Glomerular endothelial cell (primary cell): ENCODE measurements at regions not wholly inside any gene's neighbourhood (a gene's known extent, or its start where the extent isn't known, plus 50 kb on each side); places are given as distances from the start of the nearest gene placed in this dataset.

Source experiments
- DNase-seq: peaks from one replicate; pipeline ENCODE4 v3.0.0-alpha.2; 2011; ENCODE audit warnings: low read depth, low spot score; ENCODE audit errors: extremely low read depth

- DNase-seq = no peak
These were observed 146.9 kb downstream of the TFEC start for GRCh38 chr7:115883629-115884028.

- no peak for DNase-seq
These were observed 149.1 kb downstream of the TFEC start for GRCh38 chr7:115881476-115881875.

- no peak for DNase-seq
These were observed 151.4 kb downstream of the TFEC start for GRCh38 chr7:115879171-115879570.

GRCh38 chr7:115869801-115870200, 160.8 kb downstream of the TFEC start:
- no peak for DNase-seq

DNA sequence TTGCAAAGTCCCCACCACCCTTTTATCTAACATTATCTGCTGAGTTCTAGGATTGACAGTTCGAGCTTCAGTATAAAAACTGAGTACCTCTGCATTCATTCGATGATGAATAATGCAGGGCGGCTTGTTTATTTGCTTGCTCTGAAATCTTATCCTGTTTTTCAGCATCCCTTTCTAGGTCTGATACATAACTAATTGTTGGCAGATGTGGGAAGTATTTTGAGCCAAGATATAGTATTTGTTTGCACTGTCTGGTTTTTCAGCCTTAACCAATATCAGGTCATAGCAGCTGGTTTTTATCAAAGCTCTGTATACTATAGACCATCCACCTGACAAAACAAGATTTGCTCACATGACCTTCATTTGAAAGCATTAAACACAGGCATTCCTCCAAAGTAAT, 161.4 kb downstream of the TFEC start:
- no peak for DNase-seq

DNA sequence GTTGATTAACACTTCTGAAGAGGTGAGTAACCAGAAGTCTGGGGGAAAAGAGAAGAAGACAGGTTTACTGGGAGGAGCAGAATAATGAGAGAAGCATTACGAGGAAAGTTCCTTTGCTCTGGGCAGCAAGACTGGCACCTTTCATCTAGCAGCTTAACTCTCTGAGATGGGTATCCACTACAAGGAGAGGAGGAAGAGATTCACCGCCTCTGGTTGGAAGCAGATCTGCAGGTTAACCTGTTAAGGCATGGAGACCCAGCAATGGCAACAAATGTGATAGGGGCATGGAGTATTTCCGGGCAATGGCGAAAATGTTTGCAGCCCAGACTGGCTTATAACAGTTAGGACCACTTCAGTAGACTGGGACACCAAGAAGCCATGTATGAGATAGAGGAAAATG, 162.2 kb downstream of the TFEC start:
- no peak for DNase-seq

- DNase-seq = no peak
These were observed 166.5 kb downstream of the TFEC start for GRCh38 chr7:115864082-115864481.

DNA sequence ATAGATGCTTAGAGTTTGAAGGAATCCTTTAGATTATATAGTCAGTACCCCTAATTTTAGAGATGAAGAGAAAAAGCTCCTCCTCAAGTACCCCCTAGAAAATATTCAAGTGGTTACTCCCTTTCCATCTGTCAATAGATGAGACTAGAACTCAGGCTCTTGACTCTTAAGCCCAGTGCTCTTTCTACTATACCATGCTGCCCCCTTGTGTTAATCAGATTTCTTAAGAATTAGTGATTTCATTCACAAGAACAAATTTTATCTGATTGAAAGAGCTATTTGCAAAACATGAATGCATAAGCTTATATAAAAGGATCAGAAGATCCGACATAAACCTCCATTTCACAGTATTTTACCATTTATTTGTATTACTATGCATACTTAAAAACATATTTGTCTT, 179.3 kb downstream of the TFEC start:
- peak; percentile 58 for DNase-seq

- DNase-seq = no peak
These were observed 179.8 kb downstream of the TFEC start for GRCh38 chr7:115850774-115851173.

- DNase-seq = no peak
These were observed 185.7 kb downstream of the TFEC start for GRCh38 chr7:115844857-115845256.

- no peak for DNase-seq
These were observed 189.9 kb downstream of the TFEC start for GRCh38 chr7:115840702-115841101.

- DNase-seq = no peak
These were observed 191.7 kb downstream of the TFEC start for GRCh38 chr7:115838829-115839228.

- no peak for DNase-seq
These were observed 199.2 kb downstream of the TFEC start for GRCh38 chr7:115831371-115831770.

DNA sequence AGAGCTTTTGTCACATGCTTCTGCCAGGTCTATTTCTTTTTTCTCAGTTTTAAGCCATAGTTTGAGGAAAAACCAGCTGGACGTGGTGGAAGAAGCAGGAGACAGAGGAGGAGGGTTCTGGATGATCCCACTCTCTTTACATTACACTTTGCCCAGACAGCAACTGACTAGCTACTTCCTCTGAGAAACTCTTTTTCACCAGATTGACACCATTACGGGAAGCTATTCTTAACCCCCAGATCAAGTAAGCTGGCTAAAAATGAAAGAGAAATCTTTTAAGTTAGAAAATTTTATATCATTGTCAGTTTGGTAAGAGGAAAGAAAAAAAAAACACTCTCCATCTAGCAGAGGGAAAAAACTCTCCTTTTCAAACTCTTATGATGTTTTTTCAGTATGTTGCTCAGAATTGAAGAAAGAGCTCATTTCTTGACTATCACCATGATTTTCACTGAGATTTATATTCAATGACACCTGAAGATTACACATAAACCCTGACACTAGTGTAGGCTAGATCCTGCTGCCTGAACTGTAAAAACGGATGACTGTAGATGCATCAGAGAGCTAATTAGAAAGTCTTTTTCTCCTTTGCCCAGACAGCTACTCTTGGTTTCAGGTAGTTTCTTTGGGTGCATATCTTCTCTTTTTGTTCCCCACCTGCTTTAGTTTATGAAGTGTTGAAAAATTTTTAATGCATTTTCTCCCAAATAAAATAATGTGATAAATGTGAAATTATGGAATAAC, 203.1 kb downstream of the TFEC start:
- no peak for DNase-seq

GRCh38 chr7:115825456-115826115, 205.0 kb downstream of the TFEC start:
- no peak for DNase-seq

DNA sequence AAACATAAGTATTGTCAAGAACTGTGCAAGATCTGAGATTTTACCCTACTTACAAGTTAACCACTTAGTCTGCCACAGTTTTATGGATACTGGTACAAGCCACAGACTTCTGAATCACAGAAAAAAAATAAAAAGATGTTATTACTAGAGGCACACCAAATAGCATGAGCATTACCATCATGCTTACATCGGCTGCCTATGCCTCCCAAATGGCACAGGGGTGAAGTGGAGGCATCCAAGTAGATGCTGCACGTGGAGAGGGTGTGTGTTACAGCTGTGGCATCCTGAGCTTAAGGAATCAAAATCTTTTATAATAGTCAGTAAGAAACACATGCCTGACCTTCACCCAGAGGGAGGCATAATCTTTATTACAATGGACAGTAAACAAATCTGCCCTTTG, 207.8 kb downstream of the TFEC start:
- DNase-seq = no peak

DNA sequence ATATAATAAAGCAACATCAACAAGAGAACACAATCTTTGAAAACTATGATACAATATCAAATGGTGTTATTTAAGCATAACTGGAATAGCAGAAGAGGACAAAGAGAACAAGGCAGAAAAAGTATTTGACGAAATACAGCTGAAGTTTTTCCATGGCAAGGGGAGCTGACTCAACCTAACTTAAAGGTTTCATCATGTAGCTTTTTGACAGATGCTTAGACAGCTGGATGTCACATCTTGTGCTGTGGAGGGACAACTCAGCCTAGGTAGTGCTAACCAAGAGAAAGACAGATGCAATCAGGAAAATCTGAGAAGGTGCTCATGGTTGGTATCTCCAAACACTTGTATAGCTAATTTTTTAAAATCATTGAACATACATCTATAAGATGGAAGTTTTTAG, 208.2 kb downstream of the TFEC start:
- no peak for DNase-seq

DNA sequence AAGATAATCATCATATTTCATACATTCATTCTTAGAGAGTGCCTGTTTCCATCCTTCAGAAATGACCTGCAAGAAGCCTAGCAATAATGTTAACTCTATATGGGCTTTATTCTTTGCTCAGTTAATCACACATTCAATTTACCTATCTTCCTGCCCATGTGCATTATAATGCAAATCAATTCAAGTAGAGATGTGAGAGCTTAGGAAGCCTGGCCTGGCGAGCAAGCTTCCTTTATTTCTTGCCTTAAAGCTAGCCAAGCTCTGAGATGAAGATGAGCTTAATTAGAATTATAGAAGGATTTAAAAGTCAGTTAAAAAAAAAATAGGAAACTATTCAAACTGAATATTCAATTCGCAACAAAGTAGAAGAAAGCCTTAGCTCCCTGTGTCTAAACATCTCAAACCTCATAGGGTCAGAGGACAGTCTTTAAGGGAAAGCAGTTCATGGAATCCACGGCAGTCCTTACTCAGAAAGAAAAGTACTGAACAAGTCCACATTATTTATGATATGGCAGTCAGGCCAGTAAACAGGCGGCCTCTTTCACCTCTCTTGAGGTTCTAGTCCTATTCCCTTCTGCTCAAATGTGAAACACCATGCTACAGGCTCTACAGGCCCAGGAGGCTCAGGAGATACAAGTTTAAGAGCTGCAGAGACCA, 214.1 kb downstream of the TFEC start:
- no peak for DNase-seq

DNA sequence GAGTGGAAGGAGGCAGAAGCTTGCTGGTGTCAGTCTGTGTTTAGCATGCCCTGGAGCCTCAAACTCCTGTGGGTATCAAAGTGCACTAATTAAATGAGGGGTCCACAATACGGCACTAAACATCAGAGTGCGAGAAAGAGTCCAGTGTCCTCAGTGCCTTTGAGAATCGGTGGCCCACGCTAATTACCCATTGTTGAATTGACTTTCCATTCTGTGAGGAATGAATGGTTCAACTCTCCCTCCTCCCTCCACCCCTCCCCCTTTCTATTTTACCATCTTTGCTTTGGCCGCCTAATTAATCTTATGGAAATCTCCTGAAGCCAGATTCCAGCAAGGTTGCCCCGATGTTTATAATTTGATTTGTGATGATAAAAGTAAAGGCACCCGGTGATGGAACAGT, 217.8 kb downstream of the TFEC start:
- DNase-seq = no peak

GRCh38 chr7:115805458-115805857, 225.1 kb downstream of the TFEC start:
- no peak for DNase-seq

DNA sequence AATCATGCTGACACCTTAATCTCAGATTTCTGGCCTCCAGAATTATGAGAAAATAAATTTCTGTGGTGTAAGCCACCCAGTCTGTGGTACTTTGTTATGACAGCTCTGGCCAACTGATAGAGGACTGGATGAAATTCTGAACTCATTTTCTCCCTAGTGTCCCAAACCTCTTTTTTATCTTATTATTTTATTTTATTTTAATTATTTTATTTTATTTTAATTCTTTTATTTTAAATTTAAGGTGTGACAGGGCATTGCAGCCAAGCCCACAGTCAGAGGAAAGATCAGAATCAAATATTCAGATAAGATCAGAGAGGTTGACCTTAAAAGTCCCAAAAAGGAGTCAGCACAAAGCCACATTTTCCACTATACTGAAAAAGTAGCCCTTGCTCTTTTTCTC, 228.1 kb downstream of the TFEC start:
- no peak for DNase-seq

GRCh38 chr7:115799430-115799829, 231.1 kb downstream of the TFEC start:
- no peak for DNase-seq
